Loucy (cell line): ENCODE measurements at regions not wholly inside any gene's neighbourhood (a gene's known extent, or its start where the extent isn't known, plus 50 kb on each side); places are given as distances from the start of the nearest gene placed in this dataset.

Experiments
- H2AFZ ChIP-seq: fragments of 200-600 bp; sonication (generic); 2 replicates; pipeline ENCODE4 v1.6.0; 2016; ENCODE audit warnings: antibody characterized with exemption, mild to moderate bottlenecking, low read length, moderate library complexity
- H3F3A ChIP-seq: fragments of 200-600 bp; 2 replicates; pipeline ENCODE4 v1.6.0; 2016; ENCODE audit warnings: antibody characterized with exemption, low read depth, mild to moderate bottlenecking
- H3K27me3 ChIP-seq: fragments of 200-600 bp; sonication (generic); 2 replicates; pipeline ENCODE4 v1.6.1; 2014; ENCODE audit warnings: low read length, mild to moderate bottlenecking; ENCODE audit not compliant: insufficient read depth, poor library complexity, severe bottlenecking
- H3K36me3 ChIP-seq: fragments of 200-600 bp; sonication (generic); 2 replicates; pipeline ENCODE4 v1.6.1; 2016; ENCODE audit warnings: low read length; ENCODE audit not compliant: insufficient read depth
- H3K4me1 ChIP-seq: fragments of 200-600 bp; sonication (generic); 2 replicates; pipeline ENCODE4 v1.5.1; 2014; ENCODE audit warnings: low read length, mild to moderate bottlenecking; ENCODE audit not compliant: insufficient read depth, poor library complexity, severe bottlenecking
- H3K4me2 ChIP-seq: fragments of 200-600 bp; sonication (generic); 2 replicates; pipeline ENCODE4 v1.6.0; 2014; ENCODE audit warnings: antibody characterized with exemption, low read length, low read depth, mild to moderate bottlenecking; ENCODE audit not compliant: poor library complexity, severe bottlenecking
- H3K4me3 ChIP-seq: fragments of 200-600 bp; sonication (generic); 2 replicates; pipeline ENCODE4 v1.5.1; 2014; ENCODE audit warnings: low read length, mild to moderate bottlenecking, mixed read lengths; ENCODE audit not compliant: poor library complexity, severe bottlenecking
- H3K79me2 ChIP-seq: fragments of 200-600 bp; sonication (generic); 2 replicates; pipeline ENCODE4 v1.6.1; 2014; ENCODE audit warnings: low read length; ENCODE audit not compliant: insufficient read depth
- H3K9ac ChIP-seq: fragments of 200-600 bp; sonication (generic); 2 replicates; pipeline ENCODE4 v1.6.0; 2014; ENCODE audit warnings: mild to moderate bottlenecking, low read depth, low read length, moderate library complexity; ENCODE audit not compliant: poor library complexity, severe bottlenecking
- H3K9me2 ChIP-seq: fragments of 200-600 bp; sonication (generic); replicated peaks from 2 replicates; pipeline ENCODE4 v1.6.1; 2016; ENCODE audit warnings: low read depth, low read length, mixed read lengths
- H3K9me3 ChIP-seq: fragments of 200-600 bp; sonication (generic); 2 replicates; pipeline ENCODE4 v1.6.1; 2014; ENCODE audit warnings: mild to moderate bottlenecking, antibody characterized with exemption, low read length, low read depth; ENCODE audit not compliant: insufficient read depth
- H4K20me1 ChIP-seq: fragments of 200-600 bp; sonication (generic); 2 replicates; pipeline ENCODE4 v1.6.0; 2014; ENCODE audit warnings: antibody characterized with exemption, low read length, mild to moderate bottlenecking; ENCODE audit not compliant: insufficient read depth, poor library complexity, severe bottlenecking
- CTCF ChIP-seq: fragments of 200-600 bp; sonication (generic); conservative IDR thresholded peaks from 2 replicates; pipeline ENCODE4 v1.5.1; 2014; ENCODE audit warnings: mild to moderate bottlenecking, antibody characterized with exemption, low read length
- EZH2phosphoT487 ChIP-seq: fragments of 200-600 bp; IDR thresholded peaks from 2 replicates; pipeline ENCODE4 v1.6.1; 2018; ENCODE audit warnings: antibody characterized with exemption, mild to moderate bottlenecking, moderate library complexity, borderline replicate concordance

- H3K36me3 ChIP-seq: no peaks in the 10 kb centered on the region
- no peaks in the 10 kb centered on the region for H3K9me2 ChIP-seq
- no peak overlapping the region for H3K4me3 ChIP-seq
- H3K27me3 ChIP-seq: no peaks in the 10 kb centered on the region
- H4K20me1 ChIP-seq: no peaks in the 10 kb centered on the region
- TF ChIP-seq CTCF (no peak), EZH2phosphoT487 (no peak)
- H3F3A ChIP-seq: no peaks in the 10 kb centered on the region
- no peak overlapping the region for H3K9ac ChIP-seq
- no peak overlapping the region for H3K4me2 ChIP-seq
- H3K9me3 ChIP-seq: no peaks in the 10 kb centered on the region
- H3K4me1 ChIP-seq: no peaks in the 10 kb centered on the region
- no peak overlapping the region for H2AFZ ChIP-seq
- no peaks in the 10 kb centered on the region for H3K79me2 ChIP-seq
These were observed 289.6 kb downstream of the CDH2 start for GRCh38 chr18:27887287-27887686.

GRCh38 chr18:27879540-27879939 lies 297.4 kb downstream of the CDH2 start:
- no peak overlapping the region for H3K4me2 ChIP-seq
- H3K79me2 ChIP-seq: no peaks in the 10 kb centered on the region
- H3K36me3 ChIP-seq: no peaks in the 10 kb centered on the region
- H3K9me3 ChIP-seq: no peaks in the 10 kb centered on the region
- no peak overlapping the region for H2AFZ ChIP-seq
- no peaks in the 10 kb centered on the region for H3F3A ChIP-seq
- H4K20me1 ChIP-seq: no peaks in the 10 kb centered on the region
- no peak for TF ChIP-seq CTCF
- TF ChIP-seq EZH2phosphoT487: no peak
- no peaks in the 10 kb centered on the region for H3K9me2 ChIP-seq
- H3K4me1 ChIP-seq: no peaks in the 10 kb centered on the region
- no peak overlapping the region for H3K4me3 ChIP-seq
- no peaks in the 10 kb centered on the region for H3K27me3 ChIP-seq
- no peak overlapping the region for H3K9ac ChIP-seq

- Histone ChIP-seq H3K9ac (no peak overlapping the region), H3F3A (no peaks in the 10 kb centered on the region), H3K9me3 (no peaks in the 10 kb centered on the region), H3K36me3 (no peaks in the 10 kb centered on the region), H3K27me3 (no peaks in the 10 kb centered on the region), H4K20me1 (no peaks in the 10 kb centered on the region), H3K4me3 (no peak overlapping the region), H3K4me1 (no peaks in the 10 kb centered on the region), H3K79me2 (no peaks in the 10 kb centered on the region), H2AFZ (no peak overlapping the region), H3K4me2 (no peak overlapping the region), H3K9me2 (no peaks in the 10 kb centered on the region)
- TF ChIP-seq EZH2phosphoT487 (no peak), CTCF (no peak)
These were observed 305.2 kb downstream of the CDH2 start for GRCh38 chr18:27871726-27872125.
